ENCODE measurements at regions not wholly inside any gene's neighbourhood (a gene's known extent, or its start where the extent isn't known, plus 50 kb on each side); places are given as distances from the start of the nearest gene placed in this dataset.
A peak's percentile ranks its signal among the peaks of the same experiment; 100 is the strongest.

- no peak for DNase-seq
Observed at GRCh38 chr5:82417776-82418607, 139.8 kb upstream of the RPS23 start.

DNA sequence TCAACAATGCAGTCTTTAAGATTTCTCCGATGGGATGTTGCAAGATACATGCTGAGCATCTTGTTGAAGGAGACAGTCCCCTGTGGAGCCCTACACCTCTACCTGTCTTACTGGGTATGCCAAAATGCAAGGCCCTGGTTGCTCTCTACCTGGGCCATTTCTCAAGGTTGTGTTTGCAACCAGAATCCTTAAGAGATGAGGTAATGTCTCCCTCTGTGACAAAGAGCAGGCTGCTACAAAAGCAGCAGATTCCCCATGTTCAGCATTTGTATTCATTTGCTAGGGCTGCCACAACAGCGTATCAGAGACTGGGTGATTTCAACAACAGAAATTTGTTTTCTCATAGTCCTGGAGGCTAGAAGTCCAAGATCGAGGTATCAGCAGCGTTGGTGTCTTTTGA lies 138.4 kb upstream of the RPS23 start:
- no peak for DNase-seq

- DNase-seq: no peak
Observed at GRCh38 chr5:82414041-82414388, 135.9 kb upstream of the RPS23 start.

DNA sequence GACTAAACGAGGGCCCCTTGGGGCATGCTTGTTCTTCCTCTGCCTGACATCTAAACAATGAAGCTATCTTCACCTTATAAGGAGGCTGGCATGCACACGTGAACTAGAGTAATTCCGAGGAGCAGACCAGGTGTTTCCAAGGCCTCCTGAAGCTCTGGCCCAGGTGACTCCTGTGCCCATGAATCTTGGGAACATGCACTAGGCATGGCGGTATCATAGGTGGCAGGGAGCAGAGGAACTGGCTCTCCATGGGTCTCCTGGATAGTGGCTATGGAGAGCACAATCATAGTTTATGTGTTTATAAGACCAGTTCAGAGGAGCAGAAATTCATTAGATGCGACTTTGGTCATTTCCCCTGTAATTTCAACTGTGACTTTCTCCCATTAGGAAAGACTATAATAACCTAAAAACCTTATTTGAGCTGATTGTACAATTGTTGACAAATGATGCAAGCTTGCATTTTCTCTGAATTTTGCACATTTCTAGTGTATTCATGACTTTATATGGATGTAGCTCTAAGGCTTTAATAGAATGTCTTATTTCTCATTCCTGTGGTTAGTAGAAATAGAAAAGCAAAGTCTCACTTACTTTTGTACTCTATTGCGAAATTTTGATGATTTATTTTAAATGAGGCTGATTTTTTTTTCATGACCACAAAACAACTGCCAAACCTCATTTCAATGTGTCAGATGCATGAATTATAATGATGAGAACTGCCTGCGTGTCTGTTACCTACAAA lies 135.3 kb upstream of the RPS23 start:
- DNase-seq: no peak

GRCh38 chr5:82408033-82408432 lies 129.9 kb upstream of the RPS23 start:
- DNase-seq: no peak

- peak; percentile 100 for DNase-seq
Observed at GRCh38 chr5:82406205-82406773, 128.1 kb upstream of the RPS23 start.

DNA sequence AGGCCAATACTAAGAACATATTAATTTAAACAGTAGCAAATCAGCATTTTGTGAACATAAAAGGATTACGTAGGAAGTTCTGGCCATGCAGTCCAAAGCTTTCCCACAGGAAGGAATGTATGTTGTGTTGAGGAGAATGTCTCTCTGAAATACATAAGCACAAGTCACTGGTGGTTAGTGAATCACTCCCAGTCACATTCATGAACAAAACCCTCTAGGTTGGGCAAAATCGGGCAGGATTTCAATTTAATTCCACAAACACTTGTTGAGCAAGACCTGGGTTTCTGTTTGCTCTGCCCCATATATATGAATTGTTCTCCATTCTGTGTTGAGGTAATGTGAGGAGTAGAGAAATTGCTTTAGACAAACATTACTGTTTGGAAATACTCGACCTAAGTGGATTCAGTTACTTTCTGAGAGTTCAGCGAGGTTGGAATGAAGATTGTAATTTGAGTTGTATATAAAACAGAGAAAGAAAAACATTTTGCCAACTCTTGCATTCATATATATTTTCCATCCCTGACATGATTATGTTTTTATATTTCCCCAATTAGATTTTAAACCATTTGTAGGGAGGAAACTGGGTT lies 127.6 kb upstream of the RPS23 start:
- peak; percentile 83 for DNase-seq

- peak; percentile 87 for DNase-seq
Observed at GRCh38 chr5:82405161-82405560, 127.0 kb upstream of the RPS23 start.

DNA sequence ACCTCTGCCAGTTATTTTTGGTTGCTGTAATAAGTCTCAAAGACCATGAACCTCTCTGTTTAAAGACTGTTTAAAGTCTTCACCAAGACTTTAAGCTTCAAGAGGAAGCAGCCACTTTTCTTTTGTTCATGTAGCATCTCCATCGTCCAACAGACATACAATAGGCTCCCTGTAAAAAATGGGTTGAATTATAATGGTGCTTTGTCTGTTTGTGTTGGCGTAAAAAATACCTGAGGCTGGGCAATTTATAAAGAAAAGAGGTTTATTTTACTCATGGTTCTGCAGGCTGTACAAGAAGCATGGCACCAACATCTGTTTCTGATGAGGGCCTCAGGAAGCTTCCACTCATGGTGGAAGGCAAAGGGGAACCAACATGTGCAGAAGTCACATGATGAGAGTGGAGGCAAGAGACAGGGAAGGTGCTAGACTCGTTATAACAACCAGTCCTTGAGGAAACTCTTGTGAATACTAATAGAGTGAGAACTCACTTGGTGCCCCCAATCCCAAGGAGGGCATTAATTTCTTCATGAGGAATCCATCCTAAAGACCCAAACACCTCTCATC lies 126.3 kb upstream of the RPS23 start:
- DNase-seq: no peak

GRCh38 chr5:82403724-82404123 lies 125.6 kb upstream of the RPS23 start:
- DNase-seq: no peak

GRCh38 chr5:82403026-82403425 lies 124.9 kb upstream of the RPS23 start:
- no peak for DNase-seq

GRCh38 chr5:82399111-82399510 lies 121.0 kb upstream of the RPS23 start:
- DNase-seq: no peak

GRCh38 chr5:82397741-82398320 lies 119.7 kb upstream of the RPS23 start:
- no peak for DNase-seq

DNA sequence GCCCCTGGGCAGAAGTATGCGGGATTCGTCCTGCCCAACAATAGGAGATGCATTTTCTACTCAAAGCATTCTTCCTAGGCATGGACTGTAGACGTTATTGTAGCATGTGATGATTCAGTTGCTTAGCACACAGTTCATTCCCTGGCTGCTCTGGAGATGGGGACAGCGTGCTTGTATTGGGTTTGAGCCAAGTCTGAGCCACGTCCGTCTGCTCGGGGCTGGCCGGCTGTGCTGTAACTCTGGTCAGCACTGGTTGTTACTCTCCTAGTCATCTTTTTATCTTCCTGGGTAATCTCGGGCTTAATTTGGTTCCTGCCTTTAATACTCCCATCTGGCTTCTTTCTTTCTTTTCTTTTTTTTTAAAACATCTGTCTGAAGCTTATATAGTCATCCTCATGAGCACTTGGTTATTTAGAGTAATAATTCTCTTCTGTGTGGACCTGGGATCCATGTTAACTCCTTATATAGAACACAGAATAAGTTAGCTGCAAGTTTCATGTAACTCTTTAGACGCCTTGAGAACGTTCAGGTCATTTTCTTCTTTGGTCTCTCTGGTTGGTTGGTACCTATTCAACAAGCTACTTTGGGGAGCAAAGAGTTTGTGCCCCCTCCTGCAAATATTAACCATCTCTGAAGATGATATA lies 118.8 kb upstream of the RPS23 start:
- DNase-seq: peak; percentile 99

GRCh38 chr5:82396396-82396795 lies 118.2 kb upstream of the RPS23 start:
- peak; percentile 31 for DNase-seq

DNA sequence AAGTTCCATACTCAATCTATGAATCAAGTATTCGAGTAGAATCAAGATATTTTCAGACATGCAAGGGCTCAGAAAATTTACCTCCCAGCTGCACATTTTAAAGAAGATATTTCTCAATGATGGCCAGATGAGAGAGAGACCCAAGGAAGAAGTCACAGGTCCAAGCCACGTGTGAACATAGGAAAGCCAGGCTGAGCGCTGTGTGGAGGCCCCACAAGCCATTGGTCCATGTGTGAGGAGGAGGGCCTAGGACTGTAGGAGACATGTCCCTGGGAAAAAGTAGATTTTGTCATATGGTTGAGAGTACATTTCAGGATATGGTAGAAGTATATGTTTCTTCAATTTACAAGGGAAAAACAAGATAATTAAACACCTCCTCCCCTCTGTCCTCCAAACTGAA lies 115.8 kb upstream of the RPS23 start:
- DNase-seq: no peak

DNA sequence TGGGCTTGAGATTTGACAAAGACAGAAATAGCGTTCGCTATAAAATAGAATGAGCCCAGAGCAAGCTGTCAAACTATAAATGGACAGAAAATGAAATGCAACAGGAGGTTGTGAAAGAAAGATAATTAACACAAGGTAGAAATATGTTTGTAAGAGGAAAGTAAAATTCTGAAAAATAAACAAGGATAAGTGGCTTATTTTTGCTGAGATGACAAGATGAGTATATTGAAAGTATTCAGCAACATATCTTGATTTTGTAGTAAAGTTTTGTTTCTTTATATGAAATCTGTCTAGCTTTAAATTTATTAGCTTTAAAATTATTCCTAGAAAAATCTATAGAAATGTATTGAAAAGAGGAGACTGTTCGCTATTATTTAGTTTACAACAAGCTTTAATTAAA lies 111.9 kb upstream of the RPS23 start:
- no peak for DNase-seq

GRCh38 chr5:82389347-82389746 lies 111.2 kb upstream of the RPS23 start:
- DNase-seq: no peak

GRCh38 chr5:82388181-82388580 lies 110.0 kb upstream of the RPS23 start:
- no peak for DNase-seq

GRCh38 chr5:82387819-82388166 lies 109.6 kb upstream of the RPS23 start:
- DNase-seq: no peak

GRCh38 chr5:82387001-82387818 lies 109.1 kb upstream of the RPS23 start:
- DNase-seq: peak; percentile 74
